Smooth muscle cell (in vitro differentiated cells): ENCODE measurements at regions not wholly inside any gene's neighbourhood (a gene's known extent, or its start where the extent isn't known, plus 50 kb on each side); places are given as distances from the start of the nearest gene placed in this dataset.
A peak's percentile ranks its signal among the peaks of the same experiment; 100 is the strongest.

Source experiments
- DNase-seq: peaks from one replicate; lab custom pipeline; 2025; ENCODE audit not compliant: unreplicated experiment; lab: John Stamatoyannopoulos, UW
- H2AFZ ChIP-seq: fragments of 200-600 bp; sonication (generic); 2 replicates; pipeline ENCODE4 v1.6.0; 2016; ENCODE audit warnings: antibody characterized with exemption, low read depth, mild to moderate bottlenecking
- H3F3A ChIP-seq: fragments of 200-600 bp; sonication (generic); 2 replicates; pipeline ENCODE4 v1.6.0; 2017; ENCODE audit warnings: antibody characterized with exemption, low read depth
- H3K27ac ChIP-seq: fragments of 200-600 bp; sonication (generic); 2 replicates; pipeline ENCODE4 v1.5.1; 2016; ENCODE audit warnings: low read depth, mild to moderate bottlenecking
- H3K27me3 ChIP-seq: fragments of 200-600 bp; sonication (generic); 2 replicates; pipeline ENCODE4 v1.6.1; 2016; ENCODE audit warnings: low read depth, mild to moderate bottlenecking
- H3K36me3 ChIP-seq: fragments of 200-600 bp; sonication (generic); 2 replicates; pipeline ENCODE4 v1.5.1; 2016; ENCODE audit warnings: low read depth
- H3K4me1 ChIP-seq: fragments of 200-600 bp; sonication (generic); 2 replicates; pipeline ENCODE4 v1.5.1; 2016; ENCODE audit warnings: low read depth
- H3K4me2 ChIP-seq: fragments of 200-600 bp; sonication (generic); 2 replicates; pipeline ENCODE4 v1.6.0; 2016; ENCODE audit warnings: mild to moderate bottlenecking
- H3K4me3 ChIP-seq: fragments of 200-600 bp; sonication (generic); 2 replicates; pipeline ENCODE4 v1.5.1; 2016; ENCODE audit warnings: mild to moderate bottlenecking
- H3K79me2 ChIP-seq: fragments of 200-600 bp; sonication (generic); 2 replicates; pipeline ENCODE4 v1.6.0; 2016; ENCODE audit warnings: low read depth, mild to moderate bottlenecking
- H3K9ac ChIP-seq: fragments of 200-600 bp; sonication (generic); 2 replicates; pipeline ENCODE4 v1.6.0; 2016; ENCODE audit warnings: low read depth
- H3K9me3 ChIP-seq: fragments of 200-600 bp; sonication (generic); replicated peaks from 2 replicates; pipeline ENCODE4 v1.5.1; 2016; ENCODE audit warnings: low read depth
- H4K20me1 ChIP-seq: fragments of 200-600 bp; sonication (generic); 2 replicates; pipeline ENCODE4 v1.6.0; 2016; ENCODE audit warnings: low read depth
- WGBS: methylation state at CpG from one replicate; pipeline ENCODE4 v1.1.7; 2016; ENCODE audit warnings: low lambda C conversion rate; 5-methylcytosine and 5-hydroxymethylcytosine counted together
- TF ChIP-seq, protein P1 (sequence below): fragments of 200-600 bp; sonication (generic); IDR thresholded peaks from 2 replicates; pipeline ENCODE4 v1.5.1; 2017; ENCODE audit warnings: borderline replicate concordance, mild to moderate bottlenecking, antibody characterized with exemption; ENCODE audit not compliant: insufficient read depth, poor library complexity, severe bottlenecking

DNA sequence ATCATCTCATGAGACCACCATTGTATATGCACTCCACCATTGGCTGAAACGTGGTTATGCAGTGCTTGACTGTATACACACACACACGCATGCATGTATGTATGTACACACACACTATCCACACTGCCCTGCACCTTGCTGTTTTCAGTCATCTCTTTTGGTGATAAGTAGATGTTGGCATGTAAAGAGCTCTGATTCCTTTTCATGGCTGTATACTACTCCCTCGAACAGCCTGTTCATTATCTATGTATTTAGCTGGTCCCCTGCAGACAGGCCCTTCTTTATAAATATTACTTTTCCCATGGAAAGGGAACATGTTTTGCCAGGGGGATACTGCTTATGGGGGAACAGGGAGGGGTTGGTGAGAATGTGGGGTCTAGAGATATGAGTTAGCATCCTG lies 349.4 kb downstream of the FOXL1 start:
- Histone ChIP-seq H3K9ac (no peak overlapping the region), H3K4me1 (peaks cover 20% of the 10 kb centered on the region), H3K4me3 (no peak overlapping the region), H3K4me2 (no peak overlapping the region), H2AFZ (no peak overlapping the region), H4K20me1 (no peaks in the 10 kb centered on the region), H3K27ac (peak overlapping the region; percentile 97), H3K9me3 (no peaks in the 10 kb centered on the region), H3K27me3 (no peaks in the 10 kb centered on the region), H3F3A (peaks cover 9% of the 10 kb centered on the region), H3K79me2 (no peaks in the 10 kb centered on the region), H3K36me3 (no peaks in the 10 kb centered on the region)
- TF ChIP-seq, protein P1, sequence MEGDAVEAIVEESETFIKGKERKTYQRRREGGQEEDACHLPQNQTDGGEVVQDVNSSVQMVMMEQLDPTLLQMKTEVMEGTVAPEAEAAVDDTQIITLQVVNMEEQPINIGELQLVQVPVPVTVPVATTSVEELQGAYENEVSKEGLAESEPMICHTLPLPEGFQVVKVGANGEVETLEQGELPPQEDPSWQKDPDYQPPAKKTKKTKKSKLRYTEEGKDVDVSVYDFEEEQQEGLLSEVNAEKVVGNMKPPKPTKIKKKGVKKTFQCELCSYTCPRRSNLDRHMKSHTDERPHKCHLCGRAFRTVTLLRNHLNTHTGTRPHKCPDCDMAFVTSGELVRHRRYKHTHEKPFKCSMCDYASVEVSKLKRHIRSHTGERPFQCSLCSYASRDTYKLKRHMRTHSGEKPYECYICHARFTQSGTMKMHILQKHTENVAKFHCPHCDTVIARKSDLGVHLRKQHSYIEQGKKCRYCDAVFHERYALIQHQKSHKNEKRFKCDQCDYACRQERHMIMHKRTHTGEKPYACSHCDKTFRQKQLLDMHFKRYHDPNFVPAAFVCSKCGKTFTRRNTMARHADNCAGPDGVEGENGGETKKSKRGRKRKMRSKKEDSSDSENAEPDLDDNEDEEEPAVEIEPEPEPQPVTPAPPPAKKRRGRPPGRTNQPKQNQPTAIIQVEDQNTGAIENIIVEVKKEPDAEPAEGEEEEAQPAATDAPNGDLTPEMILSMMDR = no peak
- DNase-seq = no peak
- 100% methylated on average over 3 of the region's 3 CpGs for WGBS

DNA sequence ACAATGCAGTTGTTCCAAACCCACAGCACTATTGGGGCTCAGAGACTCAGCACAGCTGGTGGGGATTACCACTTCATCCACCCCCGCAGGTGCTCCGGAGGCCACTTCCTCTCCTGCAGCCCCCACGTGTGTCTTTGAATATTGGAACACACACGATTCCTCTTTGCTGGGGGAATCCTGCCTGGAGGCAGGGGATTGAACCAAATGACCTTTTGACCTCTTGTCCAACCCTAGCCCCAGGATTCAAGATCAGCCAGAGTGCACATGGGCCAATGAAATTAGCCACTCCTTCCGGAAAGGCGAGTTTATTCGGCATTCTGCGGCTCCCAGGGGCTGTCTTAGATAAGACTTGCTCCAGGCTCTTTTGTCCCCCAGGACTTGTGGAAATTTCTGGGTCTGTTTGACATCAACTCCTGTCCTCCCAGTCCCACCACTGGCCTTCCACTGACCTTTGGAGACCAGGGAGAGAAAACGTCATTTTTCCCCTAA lies 350.2 kb downstream of the FOXL1 start:
- peak overlapping the region; percentile 97 for H3K27ac ChIP-seq
- H3F3A ChIP-seq = peaks cover 9% of the 10 kb centered on the region
- peaks cover 20% of the 10 kb centered on the region for H3K4me1 ChIP-seq
- 34% methylated on average over 9 of the region's 9 CpGs for WGBS
- H3K9ac ChIP-seq = peak overlapping the region; percentile 90
- TF ChIP-seq, protein P1 = no peak
- DNase-seq = no peak
- no peaks in the 10 kb centered on the region for H3K79me2 ChIP-seq
- H2AFZ ChIP-seq = no peak overlapping the region
- H3K4me3 ChIP-seq = no peak overlapping the region
- no peaks in the 10 kb centered on the region for H4K20me1 ChIP-seq
- H3K9me3 ChIP-seq = no peaks in the 10 kb centered on the region
- H3K4me2 ChIP-seq = peak overlapping the region; percentile 34
- no peaks in the 10 kb centered on the region for H3K27me3 ChIP-seq
- no peaks in the 10 kb centered on the region for H3K36me3 ChIP-seq

DNA sequence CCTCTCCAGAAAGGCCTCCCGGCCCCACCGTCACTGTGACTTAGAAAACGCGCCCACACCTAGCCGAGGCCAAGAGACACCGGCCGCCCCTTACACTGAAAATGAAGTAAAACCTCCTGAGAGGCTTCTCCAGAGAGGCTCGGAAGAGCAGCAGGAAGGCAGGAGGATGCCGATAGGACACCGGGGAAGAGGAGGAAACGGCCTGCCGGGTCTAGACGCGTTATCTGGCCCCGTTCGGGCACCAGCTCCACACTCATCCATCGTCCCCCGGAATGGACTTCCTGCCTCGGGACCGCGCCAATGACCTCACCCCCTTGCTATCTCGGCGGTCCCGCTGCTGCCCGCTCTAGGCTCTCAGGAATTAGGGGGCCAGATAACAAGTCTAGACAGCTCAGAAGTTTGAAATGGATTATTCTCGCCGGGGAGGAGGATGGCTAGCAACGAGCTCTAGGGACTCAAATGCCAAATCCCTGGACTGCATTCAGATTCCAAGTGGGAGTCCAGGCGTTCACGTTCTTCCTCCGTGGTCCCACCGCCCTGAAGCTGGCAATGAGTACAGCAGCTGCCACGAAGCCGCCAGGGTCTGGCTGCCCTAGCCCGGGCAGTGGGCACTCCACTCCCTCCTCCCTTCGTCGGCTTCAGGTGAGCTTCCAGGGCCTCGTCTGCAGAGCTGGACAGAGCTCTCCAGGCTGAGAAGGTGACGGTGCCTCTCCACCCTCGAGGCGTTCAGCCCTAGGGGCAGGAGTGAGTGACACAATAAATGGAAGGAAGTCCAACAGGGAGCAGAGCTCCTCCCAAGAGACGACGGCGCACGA lies 350.9 kb downstream of the FOXL1 start:
- peak overlapping the region; percentile 54 for H3K4me2 ChIP-seq

More for the DNA sequence above, 350.9 kb downstream of the FOXL1 start:
- TF ChIP-seq, protein P1 = no peak
- Histone ChIP-seq H3K36me3 (no peaks in the 10 kb centered on the region), H3K79me2 (no peaks in the 10 kb centered on the region), H3K4me3 (no peak overlapping the region), H3F3A (peaks cover 9% of the 10 kb centered on the region), H4K20me1 (no peaks in the 10 kb centered on the region), H2AFZ (no peak overlapping the region), H3K27me3 (no peaks in the 10 kb centered on the region), H3K27ac (peak overlapping the region; percentile 97), H3K4me1 (peaks cover 20% of the 10 kb centered on the region), H3K9ac (peak overlapping the region; percentile 90), H3K9me3 (no peaks in the 10 kb centered on the region)
- peak; percentile 24 for DNase-seq
- 27% methylated on average over 45 of the region's 45 CpGs for WGBS
